GM21723 (cell line): ENCODE measurements at regions not wholly inside any gene's neighbourhood (a gene's known extent, or its start where the extent isn't known, plus 50 kb on each side); places are given as distances from the start of the nearest gene placed in this dataset.

Experiments used
- ATAC-seq: cut with Tn5 transposase; IDR thresholded peaks from one replicate; pipeline ENCODE4 v1.9.1; 2021; ENCODE audit warnings: mild to moderate bottlenecking, moderate library complexity; ENCODE audit not compliant: unreplicated experiment

DNA sequence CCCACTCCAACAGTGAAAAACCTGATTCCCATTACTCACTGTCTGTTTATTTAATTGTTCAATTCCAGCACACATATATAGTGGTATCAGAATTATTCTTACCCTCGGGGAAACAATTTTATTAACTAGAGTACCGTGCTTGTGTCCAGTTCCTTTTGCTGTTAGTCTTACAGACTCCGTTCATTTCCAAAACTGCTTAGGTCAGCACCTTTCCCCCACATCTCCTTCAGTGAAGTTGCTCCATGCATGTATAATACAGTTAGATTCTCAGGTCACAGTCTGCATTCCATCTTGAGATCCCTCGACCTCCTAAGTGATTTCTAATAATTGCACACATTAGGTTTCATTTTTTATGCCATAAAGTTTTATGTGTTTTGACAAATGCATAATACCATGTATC, 56.3 kb upstream of the ZNF521 start:
- ATAC-seq = no peak
